PC-9 (cell line): ENCODE measurements at regions not wholly inside any gene's neighbourhood (a gene's known extent, or its start where the extent isn't known, plus 50 kb on each side); places are given as distances from the start of the nearest gene placed in this dataset.

Experiments used
- BruUV-seq: library from RNA; stranded (reverse); fragments of 400-500 nt; replicated peaks from 2 replicates; lab custom pipeline; 2021; lab: Mats Ljungman, UMichigan
- CTCF ChIA-PET: fragments of 300-600 bp; sonication (Branson Sonifier 250); formaldehyde crosslinking; loops from one replicate; lab custom pipeline; 2022; ENCODE audit warnings: antibody characterized with exemption; lab: Charles Lee
- POLR2A ChIA-PET: fragments of 300-600 bp; sonication (Branson Sonifier 250); formaldehyde crosslinking; loops from one replicate; lab custom pipeline; 2022; ENCODE audit warnings: antibody characterized with exemption; ENCODE audit not compliant: unreplicated experiment; lab: Charles Lee
- DNase-seq, 2 experiments: peaks; one replicate each; pipeline versions ENCODE4 v3.0.0 to v3.0.0-alpha.2; 2015 to 2022; ENCODE audit warnings: mixed read lengths in 1 of 2
- H2AFZ ChIP-seq: fragments of 200-600 bp; sonication (generic); 2 replicates; pipeline ENCODE4 v1.8.1; 2017; ENCODE audit warnings: antibody characterized with exemption
- H3F3A ChIP-seq: fragments of 200-600 bp; sonication (generic); 2 replicates; pipeline ENCODE4 v1.8.1; 2017; ENCODE audit warnings: antibody characterized with exemption, mild to moderate bottlenecking, low read depth; ENCODE audit not compliant: insufficient read depth
- H3K27ac ChIP-seq: fragments of 200-600 bp; sonication (generic); 2 replicates; pipeline ENCODE4 v1.6.1; 2016; ENCODE audit warnings: mixed run types
- H3K27me3 ChIP-seq: fragments of 200-600 bp; sonication (generic); 2 replicates; pipeline ENCODE4 v1.6.1; 2016; ENCODE audit warnings: low read depth, mixed run types; ENCODE audit not compliant: insufficient read depth
- H3K36me3 ChIP-seq: fragments of 200-600 bp; sonication (generic); 2 replicates; pipeline ENCODE4 v1.6.1; 2016; ENCODE audit warnings: low read depth, mixed run types
- H3K4me1 ChIP-seq: fragments of 200-600 bp; sonication (generic); replicated peaks from 2 replicates; pipeline ENCODE4 v1.6.1; 2016; ENCODE audit warnings: mixed run types; ENCODE audit not compliant: insufficient read depth
- H3K4me2 ChIP-seq: fragments of 200-600 bp; sonication (generic); 2 replicates; pipeline ENCODE4 v1.6.1; 2017; ENCODE audit warnings: mixed run types
- H3K4me3 ChIP-seq: fragments of 200-600 bp; sonication (generic); 2 replicates; pipeline ENCODE4 v1.6.1; 2016; ENCODE audit warnings: mixed run types
- H3K79me2 ChIP-seq: fragments of 200-600 bp; sonication (generic); 2 replicates; pipeline ENCODE4 v1.6.1; 2017; ENCODE audit warnings: low read depth, mixed run types
- H3K9me2 ChIP-seq: fragments of 200-600 bp; sonication (generic); 2 replicates; pipeline ENCODE4 v1.8.1; 2017; ENCODE audit warnings: mild to moderate bottlenecking; ENCODE audit not compliant: insufficient read depth
- H3K9me3 ChIP-seq: fragments of 200-600 bp; sonication (generic); 2 replicates; pipeline ENCODE4 v1.8.1; 2016; ENCODE audit warnings: low read depth; ENCODE audit not compliant: insufficient read depth
- H4K20me1 ChIP-seq: fragments of 200-600 bp; sonication (generic); 2 replicates; pipeline ENCODE4 v1.8.1; 2017; ENCODE audit not compliant: insufficient read depth
- CTCF ChIP-seq: fragments of 200-600 bp; sonication (generic); conservative IDR thresholded peaks from 2 replicates; pipeline ENCODE4 v1.6.1; 2017; ENCODE audit warnings: mixed run types, antibody characterized with exemption, mild to moderate bottlenecking, moderate library complexity
- EZH2 ChIP-seq: fragments of 200-600 bp; sonication (generic); IDR thresholded peaks from 2 replicates; pipeline ENCODE4 v1.8.0; 2017; ENCODE audit warnings: antibody characterized with exemption, low read depth
- intact Hi-C: fragments of 100-400 bp; cut with micrococcal nuclease; formaldehyde crosslinking; loops from one replicate; pipeline ENCODE4 v1.10.0; 2022; ENCODE audit not compliant: unreplicated experiment

- Histone ChIP-seq H3K36me3 (no peaks in the 10 kb centered on the region), H3F3A (no peaks in the 10 kb centered on the region), H3K9me3 (no peaks in the 10 kb centered on the region), H4K20me1 (no peaks in the 10 kb centered on the region), H3K4me3 (no peak overlapping the region), H3K9me2 (no peaks in the 10 kb centered on the region), H3K27me3 (peaks cover 53% of the 10 kb centered on the region), H3K4me1 (no peaks in the 10 kb centered on the region), H3K79me2 (no peaks in the 10 kb centered on the region), H2AFZ (no peak overlapping the region), H3K4me2 (no peak overlapping the region), H3K27ac (no peak overlapping the region)
- POLR2A ChIA-PET: no interaction called here
- CTCF ChIA-PET: no interaction called here
- intact Hi-C loops: no loop called here
- no TSS peak for BruUV-seq
- TF ChIP-seq CTCF: no peak
- no peak for TF ChIP-seq EZH2
- no peak for DNase-seq
Measured at GRCh38 chr10:131703541-131703940, 197.3 kb upstream of the PPP2R2D start.

GRCh38 chr10:131703941-131704340 is 196.9 kb upstream of the PPP2R2D start:
- no peak for TF ChIP-seq CTCF
- no peak for TF ChIP-seq EZH2
- no peak overlapping the region for H2AFZ ChIP-seq
- no peak overlapping the region for H3K27ac ChIP-seq
- intact Hi-C loops: no loop called here
- H3K9me2 ChIP-seq: no peaks in the 10 kb centered on the region
- no peak for DNase-seq
- no peak overlapping the region for H3K4me2 ChIP-seq
- POLR2A ChIA-PET: no interaction called here
- CTCF ChIA-PET: no interaction called here
- H3K4me1 ChIP-seq: no peaks in the 10 kb centered on the region
- H4K20me1 ChIP-seq: no peaks in the 10 kb centered on the region
- no peaks in the 10 kb centered on the region for H3K79me2 ChIP-seq
- no peaks in the 10 kb centered on the region for H3K36me3 ChIP-seq
- BruUV-seq: no TSS peak
- peaks cover 57% of the 10 kb centered on the region for H3K27me3 ChIP-seq
- no peaks in the 10 kb centered on the region for H3K9me3 ChIP-seq
- H3F3A ChIP-seq: no peaks in the 10 kb centered on the region
- H3K4me3 ChIP-seq: no peak overlapping the region

- Histone ChIP-seq H3K4me3 (no peak overlapping the region), H3F3A (no peaks in the 10 kb centered on the region), H3K4me2 (no peak overlapping the region), H2AFZ (no peak overlapping the region), H3K27me3 (peaks cover 50% of the 10 kb centered on the region; the same call in 1 of the 2 replicates), H3K27ac (no peak overlapping the region), H4K20me1 (no peaks in the 10 kb centered on the region), H3K36me3 (no peaks in the 10 kb centered on the region), H3K79me2 (no peaks in the 10 kb centered on the region), H3K4me1 (no peaks in the 10 kb centered on the region), H3K9me2 (no peaks in the 10 kb centered on the region), H3K9me3 (no peaks in the 10 kb centered on the region)
- no peak for DNase-seq
- intact Hi-C loops: no loop called here
- no TSS peak for BruUV-seq
- TF ChIP-seq EZH2 (no peak), CTCF (no peak)
- CTCF ChIA-PET: no interaction called here
- POLR2A ChIA-PET: no interaction called here
Measured at GRCh38 chr10:131706476-131706875, 194.3 kb upstream of the PPP2R2D start.
